HG03039 (cell line): ENCODE measurements at regions not wholly inside any gene's neighbourhood (a gene's known extent, or its start where the extent isn't known, plus 50 kb on each side); places are given as distances from the start of the nearest gene placed in this dataset.

Experiments used
- ATAC-seq: cut with Tn5 transposase; IDR thresholded peaks from one replicate; pipeline ENCODE4 v1.9.1; 2021; ENCODE audit warnings: mild to moderate bottlenecking, moderate library complexity; ENCODE audit not compliant: unreplicated experiment

DNA sequence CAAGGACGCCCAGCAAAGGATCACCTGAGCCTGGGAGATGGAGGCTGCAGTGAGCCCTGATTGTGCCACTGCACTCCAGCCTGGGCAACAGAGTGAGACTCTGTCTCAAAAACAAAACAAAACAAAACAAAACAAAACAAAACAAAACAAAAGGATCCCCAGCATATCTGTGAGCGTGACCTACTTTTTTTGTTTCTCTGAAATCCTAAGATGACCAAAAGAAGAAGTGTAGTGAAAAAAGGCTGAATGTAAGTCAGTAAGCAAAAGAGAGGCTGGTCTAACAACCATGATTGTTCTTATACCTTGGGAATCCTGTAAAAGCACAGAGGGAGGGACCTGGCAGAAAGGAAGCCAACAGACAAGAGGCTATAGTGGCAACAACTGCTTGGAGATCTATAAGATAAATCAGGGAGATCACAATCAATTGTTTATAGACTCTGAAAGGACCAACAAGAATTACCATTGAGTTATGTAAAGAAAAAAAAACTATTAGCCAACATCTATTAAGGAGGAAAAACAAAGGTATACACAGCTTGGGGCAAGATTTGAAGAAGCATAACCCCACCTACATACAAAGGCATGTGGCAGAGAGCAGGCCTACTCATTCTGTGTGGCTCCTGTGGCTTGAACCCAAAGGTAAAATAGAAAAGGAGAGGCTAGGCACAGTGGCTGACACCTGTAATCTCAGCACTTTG is 255.2 kb upstream of the KLF14 start:
- ATAC-seq: no peak

DNA sequence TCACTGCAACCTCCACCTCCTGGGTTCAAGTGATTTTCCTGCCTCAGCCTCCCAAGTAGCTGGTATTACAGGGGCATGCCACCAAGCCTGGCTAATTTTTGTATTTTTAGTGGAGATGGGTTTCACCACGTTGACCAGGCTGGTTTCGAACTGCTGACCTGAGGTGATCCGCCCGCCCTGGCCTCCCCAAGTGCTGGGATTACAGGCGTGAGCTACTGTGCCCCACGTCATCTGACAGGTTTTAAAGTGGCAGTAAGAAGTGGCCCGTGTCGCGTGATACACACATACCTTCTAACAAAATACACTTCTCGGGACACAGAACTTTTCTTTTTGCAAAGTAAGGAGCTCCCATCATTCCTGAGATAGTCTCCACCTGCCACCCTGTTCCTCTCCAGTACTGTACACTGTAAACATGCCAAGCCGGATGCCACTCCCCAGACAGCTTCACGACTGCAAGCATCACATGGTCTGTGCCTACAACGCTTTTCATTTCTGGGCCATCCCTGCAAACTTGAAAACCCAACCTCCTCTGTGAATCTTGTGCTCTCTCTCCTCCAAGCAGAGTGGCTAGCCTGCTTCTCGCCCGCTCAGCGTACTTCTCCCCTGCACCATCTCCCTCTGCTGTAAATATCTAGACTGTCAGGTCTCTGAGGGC is 256.3 kb upstream of the KLF14 start:
- no peak for ATAC-seq

DNA sequence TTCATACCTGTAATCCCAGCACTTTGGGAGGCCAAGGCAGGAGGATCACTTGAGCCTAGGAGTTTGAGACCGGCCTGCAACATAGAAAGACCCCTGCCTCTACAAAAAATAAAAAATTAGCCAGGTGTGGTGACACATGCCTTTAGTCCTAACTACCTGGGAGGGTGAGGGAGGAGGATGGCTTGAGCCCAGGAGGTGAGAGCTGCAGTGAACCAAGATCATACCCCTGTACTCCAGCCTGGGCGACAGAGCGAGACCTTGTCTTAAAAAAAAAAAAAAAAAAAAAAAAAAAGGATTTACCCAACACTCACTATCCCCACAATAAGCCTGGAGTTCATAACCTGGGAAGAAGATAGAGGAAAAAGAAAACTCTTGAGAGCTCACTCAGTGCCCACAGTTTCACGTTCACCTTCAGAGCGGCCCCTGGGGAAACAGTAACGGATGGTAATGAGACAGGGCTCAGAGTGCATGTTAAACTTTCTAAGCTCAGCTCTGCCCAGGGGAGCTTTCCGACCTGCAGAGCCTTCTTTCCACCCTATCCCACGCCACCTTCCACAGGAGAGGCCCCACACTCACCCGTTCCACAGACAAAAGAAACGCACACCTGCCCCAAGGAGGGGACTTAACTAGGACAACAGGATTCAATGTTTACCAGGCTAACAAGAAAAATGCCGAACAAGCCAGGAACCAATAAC is 259.8 kb upstream of the KLF14 start:
- ATAC-seq: no peak

DNA sequence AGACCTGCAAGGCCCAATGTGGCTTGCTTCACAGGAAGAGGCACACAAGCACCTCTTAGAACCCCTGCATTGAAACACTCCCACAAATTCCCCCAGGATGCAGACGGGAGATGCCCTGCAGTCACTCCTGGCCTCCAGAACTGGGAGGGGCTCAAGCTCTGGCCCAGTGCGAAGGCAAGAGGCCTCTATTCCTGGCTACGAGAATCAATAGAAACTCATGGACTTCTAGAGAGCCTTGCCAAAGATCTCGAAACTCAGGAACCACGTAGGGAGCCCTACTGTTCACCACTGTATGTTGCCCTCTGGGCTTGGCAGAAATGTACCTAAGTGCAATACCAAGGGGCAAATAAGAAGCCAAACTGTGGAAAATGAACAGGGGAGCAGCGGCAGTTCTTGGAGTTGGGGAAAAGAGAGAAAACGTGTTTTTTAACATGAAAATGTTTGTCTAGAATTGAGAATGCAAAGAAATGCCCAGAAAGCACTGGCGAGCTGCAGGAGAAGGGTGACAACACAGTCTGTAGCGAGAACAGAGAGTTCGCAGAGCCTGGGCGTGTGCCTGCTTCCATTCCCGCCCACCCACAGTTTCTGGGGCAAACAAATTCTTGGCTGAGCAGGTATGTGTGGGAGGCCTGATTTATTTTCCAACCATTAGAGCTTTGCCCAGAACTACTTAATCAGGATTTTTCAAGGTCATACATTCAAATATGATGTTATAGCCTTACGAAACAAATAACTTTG is 260.5 kb upstream of the KLF14 start:
- ATAC-seq: no peak

DNA sequence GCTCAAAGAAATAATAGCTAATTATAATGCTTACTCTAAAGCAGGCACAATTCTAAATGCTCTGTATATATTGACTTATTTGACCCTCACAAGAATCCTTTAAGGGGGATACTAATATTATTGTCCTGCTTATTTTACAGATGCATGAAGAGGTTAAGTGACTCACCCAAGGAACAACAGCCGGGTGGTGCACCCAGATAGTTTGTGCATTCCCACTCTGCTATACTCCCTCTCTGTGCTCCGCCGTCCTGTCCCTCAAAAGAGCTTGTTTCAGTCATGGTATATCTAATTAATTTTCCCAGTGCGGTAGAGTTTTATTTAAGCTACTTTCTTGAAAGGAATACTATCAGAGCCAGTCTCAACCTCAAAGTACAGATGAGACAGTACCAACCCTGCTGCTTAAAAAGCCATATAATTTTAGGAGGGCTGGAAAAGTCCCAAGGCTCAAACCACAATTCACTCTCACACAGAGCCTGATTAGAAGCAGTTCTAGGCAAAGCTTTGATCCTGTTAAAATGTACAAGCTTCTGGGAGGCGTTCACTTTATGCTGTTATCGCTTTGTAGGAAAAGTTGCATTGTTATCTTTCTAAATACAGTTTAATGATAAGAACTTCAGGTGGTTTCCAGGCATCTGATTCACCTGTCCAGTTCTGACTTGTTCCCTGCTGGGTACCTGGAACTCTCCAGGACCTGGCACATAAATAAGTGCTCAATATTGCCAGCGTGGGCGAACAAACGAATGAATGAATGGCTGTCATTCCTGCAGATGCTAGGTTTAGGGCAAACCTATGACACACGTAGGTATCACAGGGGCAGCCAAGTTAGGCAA is 261.5 kb upstream of the KLF14 start:
- no peak for ATAC-seq

DNA sequence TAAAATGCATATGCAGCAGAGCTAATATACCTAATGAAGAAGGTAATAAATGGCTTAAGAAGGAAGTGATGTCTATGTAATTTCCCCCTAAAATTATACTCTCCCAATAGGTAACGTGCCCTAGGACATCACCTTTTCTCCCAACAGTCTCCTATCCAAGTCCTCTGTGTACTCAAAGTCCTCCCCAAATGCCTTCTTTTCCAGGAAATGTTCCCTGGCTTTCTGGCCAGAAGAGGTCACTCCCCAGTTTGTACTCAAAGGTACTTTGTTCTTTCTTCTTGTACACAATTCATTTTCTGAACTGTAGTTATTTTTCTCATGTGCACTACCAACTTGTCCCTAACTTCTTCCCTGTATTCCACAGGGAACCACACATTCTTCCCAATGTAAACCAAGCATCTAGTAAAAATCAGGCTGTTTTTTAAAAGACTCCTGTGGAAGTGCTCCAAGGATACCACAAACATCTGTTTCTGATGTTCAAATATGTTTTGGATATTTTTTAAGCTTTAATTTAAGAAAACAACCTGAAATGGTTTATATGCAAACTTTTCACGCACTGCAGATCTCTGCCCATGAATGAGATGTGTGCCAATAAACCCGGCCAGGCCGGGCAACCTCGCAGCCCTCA is 262.3 kb upstream of the KLF14 start:
- ATAC-seq: no peak

DNA sequence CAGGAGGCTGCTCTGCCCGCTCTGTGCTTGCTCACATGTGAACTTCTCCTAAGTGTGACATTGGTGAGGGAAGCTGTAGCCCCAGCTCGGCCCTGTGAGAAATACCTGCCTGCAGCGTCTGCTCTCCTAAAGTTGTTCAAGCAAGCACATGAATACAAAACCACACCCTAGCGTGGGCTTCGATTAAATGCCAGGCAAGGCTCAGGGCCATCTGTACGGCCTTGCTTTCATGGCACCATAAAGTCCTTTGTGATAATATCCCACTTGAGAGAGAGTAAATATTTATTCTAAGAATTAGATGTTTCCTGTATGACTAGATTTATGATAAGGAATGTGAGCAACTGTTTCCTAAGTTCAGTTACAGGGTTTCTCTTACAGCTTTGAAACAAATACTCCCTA is 262.8 kb upstream of the KLF14 start:
- ATAC-seq: no peak

DNA sequence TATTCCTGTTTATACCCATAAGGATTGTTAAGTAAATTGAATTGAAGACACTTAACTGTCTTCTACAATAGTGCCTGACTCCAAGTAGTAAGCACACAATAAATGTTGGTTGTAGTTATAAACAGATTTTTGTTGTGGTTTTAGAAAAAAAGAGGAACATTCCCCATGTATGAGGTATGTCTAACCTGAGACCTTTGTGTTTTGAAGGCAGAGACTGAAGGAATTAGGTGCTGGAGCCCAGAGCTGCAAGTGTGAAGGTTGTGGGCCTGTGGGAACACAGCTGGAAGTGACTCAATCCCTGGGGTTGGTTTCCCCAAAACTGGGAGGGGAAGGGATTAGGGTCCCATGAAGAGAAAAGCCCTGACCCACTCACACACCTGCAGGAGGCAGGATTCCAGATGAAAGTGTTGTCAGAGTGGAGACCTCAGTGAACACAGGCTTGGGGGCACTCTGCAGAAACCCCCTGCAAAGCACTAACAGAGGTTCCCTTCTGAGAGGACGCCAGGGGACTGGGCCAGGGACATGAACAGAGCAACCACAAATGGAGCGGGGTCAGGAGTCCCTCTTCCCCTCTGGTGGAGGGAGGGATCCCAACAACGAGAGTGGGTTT is 265.1 kb upstream of the KLF14 start:
- ATAC-seq: no peak

DNA sequence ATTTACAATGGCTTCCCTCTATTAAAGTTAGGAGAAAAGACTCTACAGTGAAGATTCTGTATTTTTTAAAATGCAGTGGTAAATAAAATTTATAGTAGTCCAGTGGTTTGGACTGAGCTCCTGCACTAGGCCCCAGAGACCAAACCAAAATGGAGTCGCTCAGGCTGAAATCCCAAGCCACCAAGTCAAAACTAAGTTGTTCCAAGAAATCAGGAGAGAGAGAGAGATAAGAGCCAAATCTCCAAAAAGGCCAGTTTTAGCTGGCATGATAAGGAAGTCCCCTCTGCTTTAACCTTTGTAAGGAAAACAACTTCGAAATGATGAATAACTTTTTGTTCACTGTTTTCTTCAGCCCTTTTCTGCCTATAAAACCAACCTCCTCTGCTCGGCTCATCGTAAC is 265.9 kb upstream of the KLF14 start:
- ATAC-seq: no peak

DNA sequence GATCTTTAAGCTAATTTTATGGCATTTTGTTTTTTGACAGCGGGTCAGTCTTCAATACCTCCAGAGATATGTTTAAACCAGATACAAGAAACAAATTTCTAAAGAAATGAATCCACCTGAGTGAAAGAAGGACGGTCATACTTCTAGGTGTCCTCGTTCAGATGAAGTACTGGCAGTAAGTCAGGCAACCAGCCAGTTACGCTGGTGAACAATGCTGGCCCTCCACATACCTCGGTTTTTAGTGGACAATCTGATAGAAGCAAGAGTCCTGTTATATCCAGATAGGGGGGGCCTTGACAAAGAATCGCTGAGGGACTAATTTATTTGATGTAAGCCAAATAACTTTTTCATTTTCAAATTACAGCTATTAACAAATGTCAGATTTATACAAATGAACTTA is 266.4 kb upstream of the KLF14 start:
- no peak for ATAC-seq

DNA sequence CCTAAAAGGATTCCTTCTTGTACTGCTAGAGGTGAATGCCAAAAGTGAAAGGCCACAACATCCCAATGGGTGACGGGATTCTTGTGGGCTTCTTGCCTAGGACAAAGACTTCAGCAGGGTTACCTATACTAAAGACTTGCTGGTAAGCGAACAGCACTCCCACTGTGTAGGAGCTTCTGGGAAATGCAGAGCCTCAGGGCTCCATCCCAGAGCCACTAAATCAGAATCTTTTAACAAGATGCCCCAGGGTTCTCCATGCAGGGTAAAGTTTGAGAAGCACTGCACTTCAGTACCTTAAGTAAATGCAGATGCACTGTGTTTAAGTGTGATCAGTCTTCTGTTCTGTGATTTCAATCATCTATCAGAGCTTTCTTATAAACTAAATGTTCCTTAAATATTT is 266.9 kb upstream of the KLF14 start:
- no peak for ATAC-seq

DNA sequence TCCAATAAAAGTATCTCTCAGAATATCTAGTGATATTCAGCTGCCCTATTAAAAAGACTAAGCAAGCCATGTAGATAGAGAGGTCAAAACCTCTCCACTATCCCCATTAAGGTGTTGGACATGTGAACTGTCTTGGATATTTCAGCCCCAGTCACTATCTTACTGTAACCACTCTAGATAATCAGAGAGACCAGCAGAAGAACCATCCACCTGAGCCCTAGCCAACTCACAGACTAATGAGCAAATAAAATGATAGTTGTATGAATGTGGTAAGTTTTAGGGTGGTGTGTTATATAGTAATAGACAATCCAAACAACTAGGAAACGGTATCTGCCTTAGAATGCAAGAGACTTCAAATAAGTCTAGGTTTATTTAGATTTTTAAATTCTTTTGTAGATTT is 268.6 kb upstream of the KLF14 start:
- no peak for ATAC-seq

DNA sequence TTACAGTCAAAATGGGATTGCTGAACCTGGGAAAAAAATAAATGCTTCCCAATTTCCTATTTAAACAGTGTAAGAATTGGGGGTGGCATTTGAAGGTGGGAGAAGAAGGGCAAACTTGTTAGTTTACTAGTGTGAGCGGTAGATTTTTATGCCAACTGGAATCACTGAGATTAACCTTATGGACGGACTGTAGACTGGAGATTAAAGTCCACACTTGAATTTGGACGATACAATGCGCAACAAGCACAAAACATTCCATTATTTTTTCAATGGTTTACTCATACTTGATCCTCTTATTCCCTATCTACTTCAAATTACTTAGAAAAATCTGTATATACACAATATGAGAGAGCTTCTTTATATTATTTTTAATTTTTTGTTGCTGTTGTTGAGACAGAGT is 269.6 kb upstream of the KLF14 start:
- ATAC-seq: no peak

DNA sequence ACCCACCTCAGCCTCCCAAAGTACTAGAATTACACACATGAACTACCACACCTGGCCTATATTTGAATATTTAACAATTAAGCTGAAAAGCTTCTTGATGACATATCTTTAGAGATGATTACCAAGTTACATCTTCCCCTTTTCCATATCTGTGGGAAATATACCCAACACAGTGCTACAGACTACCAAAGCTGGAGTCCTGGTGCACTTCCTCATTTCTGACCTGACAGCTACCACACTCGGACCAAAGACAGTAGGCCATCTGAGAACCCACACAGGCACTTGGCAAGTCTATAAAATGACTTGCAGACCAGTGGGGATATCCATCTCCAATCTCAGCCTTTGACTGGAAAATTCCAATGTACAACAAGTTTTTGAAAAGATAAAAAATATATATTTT is 270.4 kb upstream of the KLF14 start:
- no peak for ATAC-seq

DNA sequence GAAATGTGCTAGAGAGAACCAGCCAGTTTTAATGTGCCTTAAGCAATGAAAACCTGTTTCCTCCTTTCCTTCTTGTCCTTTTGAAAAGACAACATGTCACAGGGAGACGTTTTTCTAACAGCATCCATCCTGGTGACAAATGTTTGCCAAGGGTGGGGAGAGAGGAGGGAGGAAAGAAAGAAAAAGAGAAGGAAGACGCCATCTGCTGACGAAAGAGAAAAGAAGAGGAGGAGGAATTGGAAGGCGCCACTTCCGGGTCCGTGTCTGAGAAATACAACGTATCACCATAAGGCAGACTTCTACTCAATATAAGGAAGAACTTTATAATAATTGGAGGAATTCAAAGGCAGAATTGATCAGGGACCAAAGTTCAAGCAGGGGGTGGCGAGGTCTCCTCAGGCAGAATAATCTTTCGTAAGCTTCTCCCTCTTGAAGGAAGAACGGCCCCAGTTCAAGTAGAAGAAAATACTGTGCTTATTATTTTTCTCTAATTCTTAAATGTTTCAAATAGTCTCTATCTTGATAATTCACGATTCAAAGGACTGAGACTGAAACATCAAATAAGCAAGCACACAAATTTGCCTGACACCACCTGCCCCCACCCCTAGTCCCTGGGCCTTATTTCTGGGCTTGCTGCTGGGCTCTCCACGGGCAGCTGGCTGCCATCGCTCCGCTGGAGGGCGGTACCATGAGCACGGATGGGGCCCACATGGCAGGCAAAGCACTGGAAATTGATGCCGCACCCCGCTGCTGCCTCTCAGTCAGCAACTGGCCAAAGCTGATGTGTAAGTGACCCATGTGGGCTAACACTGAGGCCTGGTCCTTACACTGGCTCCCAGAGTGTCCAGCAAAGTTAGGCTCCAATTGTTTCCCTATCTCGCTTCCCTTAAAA is 273.7 kb upstream of the KLF14 start:
- no peak for ATAC-seq

DNA sequence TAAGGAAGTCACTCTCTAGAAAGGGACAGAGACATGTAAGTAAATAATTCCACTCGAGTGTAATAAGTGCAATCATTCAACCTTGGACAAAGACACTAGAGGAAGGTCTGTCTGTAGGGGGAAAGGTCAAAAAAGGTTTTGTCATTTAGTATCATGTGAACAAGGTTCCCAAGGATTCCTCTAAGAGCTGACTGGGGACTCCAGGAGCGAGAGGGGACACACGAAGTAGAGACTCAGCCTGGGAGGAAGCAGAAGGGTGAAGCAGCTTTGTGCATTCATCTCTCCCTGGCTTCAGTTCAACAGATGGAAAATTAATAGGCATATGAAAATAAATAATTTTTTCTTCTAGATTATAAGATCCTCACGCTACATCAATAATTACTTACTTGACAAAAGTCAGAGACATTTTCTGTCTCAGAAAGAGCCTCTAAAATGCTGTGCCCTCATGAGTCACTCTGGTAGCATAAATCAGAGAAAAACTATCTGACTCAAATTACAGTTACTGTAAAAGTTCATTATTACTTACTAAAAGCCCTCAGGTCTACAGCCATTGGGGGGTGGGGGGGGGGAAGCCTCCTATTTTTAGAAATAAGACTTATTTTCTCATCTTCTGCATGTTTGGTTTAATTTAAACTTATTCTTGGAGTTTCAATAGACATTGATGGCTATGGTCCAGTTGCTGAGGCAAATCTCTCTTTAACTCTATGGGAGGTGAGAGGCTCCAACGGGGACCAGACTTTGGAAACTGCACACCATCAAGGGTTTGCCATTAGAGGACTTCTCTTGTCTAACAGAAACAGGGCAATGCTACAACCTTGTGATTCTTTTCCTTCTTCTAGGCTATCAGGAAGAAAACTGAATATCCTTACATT is 275.1 kb upstream of the KLF14 start:
- no peak for ATAC-seq

DNA sequence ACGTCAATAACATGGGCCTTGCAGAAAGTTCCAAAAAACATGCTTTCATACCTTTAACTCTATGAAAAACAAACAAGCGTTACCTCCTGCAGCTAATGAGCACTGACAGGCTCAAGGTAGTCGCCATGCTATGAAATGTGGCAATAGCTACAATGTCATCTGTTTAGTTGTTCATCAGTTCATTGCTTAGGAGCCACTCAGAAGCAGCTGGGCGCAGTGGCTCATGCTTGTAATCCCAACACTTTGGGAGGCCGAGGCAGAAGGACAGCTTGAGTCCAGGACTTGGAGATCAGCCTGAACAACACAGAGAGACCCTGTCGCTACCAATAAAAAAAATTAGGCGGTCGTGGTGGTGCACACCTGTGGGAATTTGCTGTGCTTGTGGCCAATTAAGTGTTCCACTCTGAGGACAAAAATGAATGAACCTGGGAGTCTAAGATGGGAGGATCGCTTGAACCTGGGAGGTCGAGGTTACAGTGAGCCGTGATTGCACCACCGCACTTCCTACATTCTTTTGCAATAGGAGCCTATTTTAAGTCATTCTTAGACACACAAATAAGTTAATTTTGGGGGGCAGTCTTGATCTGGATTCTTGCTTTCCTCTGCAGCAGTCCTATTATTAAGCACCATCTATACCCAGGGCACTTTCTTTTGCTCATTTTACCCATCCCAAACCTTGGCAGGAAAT is 276.2 kb upstream of the KLF14 start:
- ATAC-seq: no peak
